AG08396 (cell line): ENCODE measurements at regions not wholly inside any gene's neighbourhood (a gene's known extent, or its start where the extent isn't known, plus 50 kb on each side); places are given as distances from the start of the nearest gene placed in this dataset.
"Not testable (repeated sequence)": the region's sequence is repeated elsewhere in the genome, so short reads cannot be mapped to it uniquely, and the experiment has no call there.

Experiments
- DNase-seq: peaks from one replicate; pipeline ENCODE4 v3.0.0; 2012; ENCODE audit warnings: low spot score, mixed read lengths

DNA sequence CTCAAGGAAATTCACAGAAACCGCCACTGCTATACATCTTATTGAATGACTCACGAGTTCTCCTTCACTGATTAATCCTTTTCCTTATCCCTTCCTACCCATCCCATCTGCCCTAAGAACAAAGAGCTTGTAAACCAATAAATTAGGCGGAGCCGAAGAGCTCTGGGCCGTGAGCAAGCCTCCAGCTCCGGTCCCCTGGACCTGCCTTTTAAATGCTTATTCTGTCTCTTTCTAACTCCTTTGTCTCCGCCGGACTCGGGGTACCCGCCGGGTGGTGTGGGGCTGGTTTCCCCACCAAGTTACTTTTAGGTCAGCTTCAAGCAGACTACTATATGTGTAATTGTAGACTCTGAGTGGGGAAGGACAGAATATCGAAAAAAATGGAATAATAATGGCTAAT, 336.1 kb upstream of the MDGA2 start:
- DNase-seq: not testable (repeated sequence)

DNA sequence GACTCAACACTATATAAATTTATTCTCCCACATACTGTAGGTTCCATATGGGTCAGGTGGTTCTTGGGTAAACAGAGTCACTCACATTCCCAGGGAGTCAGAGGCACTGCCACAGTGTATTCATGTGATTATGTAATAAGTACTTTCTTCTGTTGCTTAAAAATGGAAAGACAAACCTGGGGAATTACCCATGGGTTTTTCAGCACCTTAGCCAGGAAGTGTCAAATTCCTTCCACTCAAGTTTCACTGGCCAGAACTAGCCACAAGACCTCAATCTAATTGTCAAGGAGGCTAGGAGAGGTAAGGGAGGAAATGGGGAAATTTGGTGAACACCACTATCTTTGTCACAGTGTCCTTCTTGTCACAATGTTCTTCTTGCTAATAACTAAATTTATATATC, 333.2 kb upstream of the MDGA2 start:
- no peak for DNase-seq

DNA sequence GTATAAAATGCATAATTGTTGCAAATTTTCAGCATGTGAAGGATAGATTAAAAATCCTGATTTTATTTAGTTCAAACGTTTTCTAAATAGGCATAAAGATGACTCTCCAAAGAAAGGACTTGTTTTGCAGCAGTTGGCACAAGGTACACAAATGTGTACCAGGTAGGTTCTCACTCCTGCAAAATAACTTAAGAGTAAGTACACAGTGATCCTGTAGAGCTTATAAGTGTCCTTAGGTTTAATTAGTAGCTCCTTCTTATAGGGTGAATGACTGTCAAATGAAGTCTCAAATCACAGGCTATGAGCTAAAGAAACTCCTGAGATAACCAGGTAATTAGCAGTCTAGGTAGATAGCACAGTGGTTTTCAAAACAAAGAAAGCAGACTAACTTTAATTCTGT, 330.6 kb upstream of the MDGA2 start:
- DNase-seq: no peak

DNA sequence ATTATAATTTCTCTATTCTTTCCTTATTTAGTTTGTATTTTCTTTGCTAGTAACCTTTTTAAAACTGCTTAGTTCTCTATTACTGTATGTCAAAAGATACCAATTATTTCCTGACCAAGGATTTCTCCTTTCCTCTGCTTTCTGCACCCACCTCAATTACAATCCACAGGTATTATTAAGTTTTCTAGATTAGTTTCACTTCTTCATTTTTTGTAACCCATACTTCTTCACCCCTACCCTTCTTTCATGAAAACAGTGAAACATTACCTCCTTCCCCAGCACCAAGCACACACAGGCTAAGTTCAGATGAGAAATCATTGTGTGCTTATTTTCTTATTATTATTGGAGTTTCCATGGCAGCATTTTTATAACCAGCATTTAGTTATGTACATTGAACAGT, 318.5 kb upstream of the MDGA2 start:
- no peak for DNase-seq

DNA sequence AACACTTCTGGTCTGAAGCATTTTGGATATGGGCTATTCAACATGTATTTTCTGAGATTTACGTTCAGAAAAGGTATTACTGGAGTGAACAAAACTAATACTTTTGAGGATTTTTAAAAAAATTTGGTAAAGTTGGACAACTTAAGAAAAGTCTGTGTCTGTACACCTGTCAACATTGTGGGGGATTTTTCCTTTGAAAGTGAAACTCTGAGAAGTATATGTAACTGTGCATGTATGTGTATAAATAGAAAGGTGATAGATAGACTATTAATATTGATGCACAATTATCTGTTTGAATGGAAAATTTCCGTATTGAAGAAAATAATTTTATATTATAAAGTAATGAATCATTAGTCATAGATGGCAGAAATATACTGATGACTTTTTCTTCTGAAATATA, 312.8 kb upstream of the MDGA2 start:
- no peak for DNase-seq

DNA sequence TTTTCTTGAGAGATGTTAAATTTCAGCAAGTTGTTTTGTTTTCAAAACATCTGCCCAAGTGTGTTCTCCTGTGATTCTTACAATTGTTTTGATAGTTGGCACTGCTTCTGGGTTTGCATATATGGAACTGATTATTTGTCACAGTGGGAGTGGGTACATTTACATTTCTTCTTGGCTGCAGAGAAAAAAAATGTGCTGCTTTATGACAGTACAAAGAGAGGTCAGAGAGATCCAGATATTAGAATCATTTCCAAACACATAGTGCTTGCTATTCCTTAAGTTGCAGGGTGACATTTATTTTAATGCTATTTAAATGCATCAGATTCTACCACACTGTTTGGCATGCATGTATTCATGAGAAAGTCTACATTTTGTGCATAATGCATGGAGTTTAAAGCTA, 303.5 kb upstream of the MDGA2 start:
- DNase-seq: no peak

DNA sequence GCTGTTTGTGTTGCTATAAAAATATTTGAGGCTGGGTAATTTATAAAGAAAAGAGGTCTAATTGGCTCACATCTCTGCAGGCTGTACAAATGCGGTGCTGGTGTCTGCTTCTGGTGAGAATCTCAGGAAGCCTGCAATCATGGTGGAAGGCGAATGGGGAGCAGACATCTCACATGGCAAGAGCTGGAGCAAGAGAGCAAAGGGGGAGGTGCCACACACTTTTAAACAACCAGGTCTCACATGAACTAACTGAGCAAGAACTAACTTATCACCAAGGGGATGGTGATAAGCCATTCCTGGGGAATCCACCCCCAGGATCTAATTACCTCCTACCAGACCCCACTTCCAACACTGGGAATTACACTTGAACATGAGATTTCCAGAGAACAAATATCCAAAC, 300.7 kb upstream of the MDGA2 start:
- DNase-seq: no peak

DNA sequence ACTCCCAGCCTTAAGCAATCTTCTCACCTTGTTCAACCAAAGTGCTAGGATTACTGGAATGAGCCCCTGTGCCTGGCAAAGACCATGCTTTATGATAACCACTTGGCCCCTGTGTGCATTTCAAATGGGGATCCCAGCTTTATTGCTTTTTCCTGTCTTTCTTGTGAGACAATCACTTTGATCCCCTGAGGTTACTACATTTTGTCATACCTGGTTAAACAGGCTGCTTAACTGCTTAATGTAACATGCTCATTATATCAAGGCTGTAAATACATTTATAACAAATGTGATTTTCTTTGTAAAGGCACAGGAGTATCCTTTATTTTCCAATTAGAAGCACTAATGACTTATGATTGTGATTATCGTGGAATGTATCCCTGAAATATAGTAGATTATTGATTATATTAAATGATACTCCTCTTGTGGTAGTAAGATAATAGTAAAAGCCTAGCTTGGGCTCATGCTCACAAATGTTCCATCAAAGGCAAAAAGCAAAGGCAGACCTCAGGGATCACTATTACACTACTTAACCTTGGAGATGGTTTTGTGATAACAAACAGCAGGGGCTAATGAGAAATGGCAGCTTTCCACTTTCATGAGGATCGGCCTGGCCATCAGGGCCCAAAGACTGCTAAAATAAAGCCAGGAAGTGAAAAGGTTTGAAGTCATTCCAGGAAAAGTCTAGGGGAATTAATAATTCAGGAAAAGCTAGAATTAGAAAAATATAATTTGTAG, 290.8 kb upstream of the MDGA2 start:
- no peak for DNase-seq

DNA sequence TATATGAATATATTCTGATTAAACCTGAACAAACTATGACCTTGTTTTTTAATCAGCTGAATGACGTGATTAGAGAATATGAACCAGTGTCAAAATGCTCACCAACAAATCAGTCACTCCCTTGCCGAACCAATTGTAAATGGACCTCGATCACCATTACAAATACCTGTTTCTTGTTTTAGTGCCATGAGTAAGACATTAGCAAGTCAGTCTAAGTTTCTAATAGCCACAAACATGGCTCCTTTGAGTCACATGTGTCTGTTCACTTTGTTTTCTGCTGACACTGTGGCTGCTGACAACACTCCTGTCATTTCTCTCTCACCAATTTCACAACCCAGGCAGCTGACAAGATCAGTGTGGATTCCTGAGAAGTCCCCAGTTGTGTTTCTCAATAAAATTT, 286.2 kb upstream of the MDGA2 start:
- no peak for DNase-seq

DNA sequence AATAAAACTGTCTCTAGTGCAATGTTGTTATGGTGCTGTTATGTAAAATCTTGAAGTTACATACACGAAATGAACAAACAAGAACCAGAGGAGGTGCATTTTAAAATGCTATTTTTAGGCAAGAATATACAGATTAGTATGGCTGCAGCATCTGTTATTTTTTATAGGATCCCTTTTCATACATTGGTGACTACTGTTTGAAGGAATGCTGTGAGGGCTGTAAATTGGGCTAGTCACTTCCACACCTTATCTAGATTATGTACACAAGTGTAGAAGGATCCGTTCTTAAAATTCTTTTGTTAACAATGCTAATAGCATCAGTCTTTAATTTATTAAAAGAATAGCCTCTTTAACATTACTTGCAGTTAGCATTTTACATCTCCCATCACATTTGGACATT, 284.3 kb upstream of the MDGA2 start:
- no peak for DNase-seq

DNA sequence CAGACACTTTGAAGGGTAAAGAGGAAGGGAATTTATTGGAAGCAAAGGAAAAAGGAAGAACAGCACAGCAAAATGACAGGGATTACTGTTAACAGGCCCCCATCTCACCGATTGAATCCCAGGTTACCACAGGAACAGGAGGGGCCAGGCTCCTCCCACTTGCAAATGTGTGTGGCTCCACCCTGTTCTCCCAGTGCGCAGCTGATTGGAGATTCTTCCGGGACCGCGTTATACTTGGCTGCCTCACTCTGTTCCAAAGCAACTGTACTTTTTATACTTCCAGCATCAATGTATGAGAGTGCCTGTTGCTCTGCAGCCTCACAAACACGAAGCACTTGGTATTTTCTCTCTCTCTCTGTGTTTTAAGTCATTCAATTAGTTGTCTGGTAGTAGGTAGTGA, 273.6 kb upstream of the MDGA2 start:
- no peak for DNase-seq

DNA sequence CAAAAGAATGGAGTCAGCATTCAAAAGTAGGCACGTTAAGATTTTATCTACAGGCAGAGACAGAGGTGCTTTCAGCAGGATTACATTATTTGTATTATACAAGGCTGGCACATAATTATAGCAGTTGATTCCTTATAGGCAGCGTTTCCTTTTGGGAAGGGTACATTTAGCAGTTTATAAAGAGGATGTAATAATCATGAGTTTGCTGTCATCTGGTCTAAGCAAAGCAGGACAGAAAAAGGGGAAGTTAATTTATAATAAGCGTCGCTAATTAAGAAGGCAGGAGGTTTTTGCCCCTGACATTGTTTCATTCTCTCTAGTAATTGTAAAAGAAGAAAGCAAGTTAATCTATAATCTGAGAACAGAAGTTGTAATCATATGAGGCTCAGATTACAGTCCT, 259.9 kb upstream of the MDGA2 start:
- DNase-seq: no peak

DNA sequence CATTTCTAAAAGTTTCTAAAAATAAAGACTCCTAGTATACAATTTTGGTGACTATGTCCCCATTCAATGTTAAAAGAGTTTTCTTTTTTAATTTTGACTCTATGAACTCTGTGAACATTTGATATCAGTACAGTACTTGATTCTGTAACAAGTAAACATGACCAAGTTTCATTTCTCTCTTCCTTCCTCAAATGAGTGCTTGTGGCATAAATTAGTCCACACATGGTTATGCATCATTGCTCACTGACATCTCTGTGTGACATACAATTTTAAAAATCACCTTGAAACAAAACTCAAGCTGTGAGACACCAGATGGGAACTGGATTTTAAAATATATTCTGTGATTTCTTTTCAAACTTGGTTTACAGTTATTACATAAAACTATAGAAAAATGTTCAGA, 253.9 kb upstream of the MDGA2 start:
- DNase-seq: no peak

DNA sequence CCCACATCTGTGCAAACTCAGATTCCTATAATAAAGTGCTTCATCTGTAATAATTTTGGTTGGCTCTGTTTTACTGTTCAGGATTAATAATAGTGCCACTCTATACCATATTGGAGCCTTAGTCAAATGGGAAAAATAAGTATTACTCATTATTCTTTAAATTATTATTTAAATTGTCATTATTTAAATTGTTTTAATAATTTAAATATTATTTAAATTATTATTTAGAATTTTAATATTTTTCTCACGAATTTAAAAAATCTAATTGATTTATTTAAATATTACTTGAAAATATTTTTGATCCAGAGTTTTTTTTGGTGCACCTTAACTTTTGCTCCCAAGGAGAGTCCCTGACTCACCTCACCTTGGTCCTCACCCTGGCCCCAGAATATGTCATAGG, 245.7 kb upstream of the MDGA2 start:
- DNase-seq: no peak

DNA sequence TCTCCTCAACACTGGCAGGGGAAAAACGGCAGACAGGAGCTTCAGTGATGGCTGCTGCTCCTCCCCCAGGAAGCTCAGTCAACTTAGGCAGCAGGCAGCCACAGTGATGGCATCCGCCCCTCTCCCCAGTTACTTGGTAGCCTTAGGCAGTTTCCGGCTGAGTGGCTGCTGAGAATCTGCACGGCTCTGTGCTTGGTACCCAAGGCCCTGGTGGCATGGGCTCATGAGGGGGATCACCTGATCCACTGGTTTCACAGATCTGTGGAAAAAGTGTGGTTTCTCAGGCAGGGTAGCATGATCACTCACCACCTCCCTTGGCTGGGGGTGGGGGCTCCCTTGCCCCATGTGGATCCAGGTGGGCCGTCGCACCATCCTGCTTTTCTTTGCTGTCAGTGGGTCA, 244.6 kb upstream of the MDGA2 start:
- DNase-seq: no peak

DNA sequence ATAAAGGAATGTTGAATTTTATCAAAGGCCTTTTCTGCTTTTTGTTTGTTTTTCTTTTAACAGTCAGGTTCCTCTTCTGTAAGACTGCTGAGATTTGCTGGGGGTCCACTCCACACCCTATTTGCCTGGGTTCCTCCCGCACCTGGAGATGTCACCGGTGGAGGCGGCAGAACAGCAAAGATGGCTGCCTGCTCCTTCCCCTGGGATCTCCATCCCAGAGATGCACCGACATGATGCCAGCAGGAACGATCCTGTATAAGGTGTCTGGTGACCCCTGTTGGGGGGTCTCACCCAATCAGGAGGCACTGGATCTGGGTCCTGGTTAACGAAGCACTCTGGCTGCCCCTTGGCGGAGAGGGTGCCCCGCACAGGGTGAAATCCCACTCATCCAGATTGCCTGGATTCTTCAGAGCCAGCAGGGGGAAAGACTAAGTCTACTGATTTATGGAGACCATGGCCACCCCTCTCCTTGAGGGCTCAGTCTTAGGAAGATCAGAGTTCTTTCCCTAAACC, 244.0 kb upstream of the MDGA2 start:
- no peak for DNase-seq

DNA sequence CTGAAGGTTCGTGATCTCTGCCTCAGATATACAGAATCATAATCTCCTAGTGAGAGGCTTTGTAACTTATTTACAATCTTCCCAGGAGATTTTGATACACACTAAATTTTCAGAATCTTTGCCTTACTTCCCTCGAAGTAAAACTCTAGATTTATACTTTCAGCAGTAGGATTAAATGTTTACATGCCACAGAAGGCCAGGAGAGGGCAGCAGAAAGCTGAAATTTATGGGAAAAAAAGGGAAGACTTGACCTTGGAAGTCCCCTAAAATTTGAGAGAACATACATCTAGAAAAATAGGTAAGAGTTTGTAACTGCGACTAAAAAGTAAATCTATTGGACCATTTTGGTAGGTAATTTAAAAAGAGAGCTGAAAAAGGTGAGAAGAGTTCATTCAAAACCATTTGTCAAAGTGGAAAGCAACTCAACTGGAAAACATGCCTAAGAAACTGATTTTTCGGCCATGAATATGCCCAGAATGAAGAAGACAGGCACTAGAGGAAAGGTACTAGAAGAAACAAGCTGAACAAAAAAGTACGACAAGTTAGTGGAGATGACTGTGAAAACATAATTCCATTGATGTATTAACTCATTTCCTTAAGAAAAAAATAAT, 242.0 kb upstream of the MDGA2 start:
- DNase-seq: no peak

DNA sequence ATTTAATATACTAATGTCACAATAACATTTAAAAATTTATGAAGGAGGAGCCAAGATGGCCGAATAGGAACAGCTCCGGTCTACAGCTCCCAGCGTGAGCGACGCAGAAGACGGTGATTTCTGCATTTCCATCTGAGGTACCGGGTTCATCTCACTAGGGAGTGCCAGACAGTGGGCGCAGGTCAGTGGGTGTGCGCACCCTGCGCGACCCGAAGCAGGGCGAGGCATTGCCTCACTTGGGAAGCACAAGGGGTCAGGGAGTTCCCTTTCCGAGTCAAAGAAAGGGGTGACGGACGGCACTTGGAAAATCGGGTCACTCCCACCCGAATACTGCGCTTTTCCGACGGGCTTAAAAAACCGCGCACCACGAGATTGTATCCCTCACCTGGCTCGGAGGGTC, 225.7 kb upstream of the MDGA2 start:
- DNase-seq: not testable (repeated sequence)

DNA sequence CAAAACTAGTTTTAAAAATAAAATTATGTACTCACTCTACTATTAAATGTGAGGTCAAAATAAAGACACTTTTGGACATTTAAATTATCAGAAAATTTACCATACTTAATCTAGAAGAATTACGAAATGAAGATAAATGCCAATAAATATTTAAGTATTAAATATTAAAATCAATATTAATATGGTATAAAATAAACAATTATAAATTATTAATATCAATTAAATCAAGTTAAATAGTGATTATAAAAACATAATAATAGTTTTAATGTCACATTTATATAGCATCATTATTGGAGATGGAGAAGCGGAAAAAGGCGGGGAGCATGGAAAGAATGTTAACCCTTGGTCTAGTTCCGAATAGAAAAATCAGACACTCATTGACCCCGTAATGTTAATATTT, 224.3 kb upstream of the MDGA2 start:
- no peak for DNase-seq

DNA sequence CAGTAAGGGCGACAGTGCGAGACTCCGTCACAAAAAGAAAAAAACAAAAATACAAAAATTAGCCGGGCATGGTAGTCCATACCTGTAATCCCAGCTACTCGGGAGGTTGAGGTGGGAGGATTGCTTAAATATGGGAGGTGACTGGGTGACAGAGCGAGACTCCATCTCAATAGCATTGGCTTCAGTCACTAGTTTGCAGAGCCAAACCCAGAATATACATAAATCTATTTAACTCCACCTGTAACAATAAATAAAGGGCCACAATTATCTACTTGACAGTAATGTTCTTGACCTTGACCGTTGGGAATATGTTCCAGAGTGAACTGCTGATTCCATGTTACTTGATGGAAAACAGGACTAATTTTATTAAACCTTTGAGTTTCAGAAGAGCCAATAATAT, 198.9 kb upstream of the MDGA2 start:
- DNase-seq: no peak

DNA sequence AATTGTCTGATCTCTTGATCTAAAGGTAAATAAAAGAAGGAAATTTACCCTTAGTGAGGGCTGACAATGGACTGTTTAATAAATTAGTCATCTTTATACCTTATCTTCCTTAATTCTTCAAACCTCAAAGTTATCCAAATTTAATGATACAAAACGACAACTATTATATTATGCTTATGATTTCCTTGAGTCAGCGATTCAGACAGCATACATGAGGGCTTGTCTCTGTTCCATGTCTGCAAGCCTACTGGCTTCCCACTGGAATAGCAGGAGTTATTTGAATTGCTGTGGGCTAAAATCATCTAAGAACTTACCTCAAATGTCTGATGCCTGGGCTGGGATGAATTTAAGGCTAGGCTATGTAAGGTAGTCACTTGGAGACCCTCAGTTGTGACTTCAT, 197.2 kb upstream of the MDGA2 start:
- DNase-seq: no peak

DNA sequence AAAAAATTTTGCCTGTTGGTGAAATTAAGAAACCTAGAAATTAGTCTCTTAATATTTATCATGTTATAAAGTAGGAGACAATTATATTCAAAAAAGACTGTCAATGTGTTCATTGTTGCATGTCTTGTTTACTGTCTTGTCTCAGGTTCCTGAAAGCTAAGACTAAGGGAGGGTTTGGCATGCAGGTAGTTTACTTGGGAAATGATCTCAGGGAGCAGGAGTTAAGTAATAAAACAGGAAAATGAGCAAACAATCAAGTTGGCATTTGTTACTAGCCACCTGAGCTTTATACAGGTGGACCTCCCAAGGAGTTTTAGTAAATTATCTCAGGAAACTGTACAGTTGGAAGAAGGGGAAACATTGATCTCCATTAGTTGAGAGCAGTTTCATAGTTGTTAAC, 188.0 kb upstream of the MDGA2 start:
- DNase-seq: no peak

DNA sequence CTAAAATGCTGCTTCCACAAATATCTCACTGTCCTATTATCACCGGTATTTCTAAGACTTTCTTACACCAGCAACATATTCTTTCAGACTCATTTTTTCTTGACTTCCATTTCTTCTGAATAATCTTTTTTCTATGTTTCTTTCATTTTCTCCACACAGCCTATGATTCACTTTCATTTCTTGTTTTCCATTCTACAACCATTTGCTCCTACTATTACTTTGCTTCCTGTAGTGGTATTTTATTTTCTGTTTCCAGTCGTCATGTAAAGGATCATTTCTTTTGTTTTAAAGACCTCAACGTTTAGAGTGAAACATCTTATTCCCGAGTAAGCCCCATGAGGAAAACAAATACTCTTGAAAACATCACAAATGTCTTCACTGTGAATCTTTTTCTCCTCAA, 182.2 kb upstream of the MDGA2 start:
- no peak for DNase-seq

DNA sequence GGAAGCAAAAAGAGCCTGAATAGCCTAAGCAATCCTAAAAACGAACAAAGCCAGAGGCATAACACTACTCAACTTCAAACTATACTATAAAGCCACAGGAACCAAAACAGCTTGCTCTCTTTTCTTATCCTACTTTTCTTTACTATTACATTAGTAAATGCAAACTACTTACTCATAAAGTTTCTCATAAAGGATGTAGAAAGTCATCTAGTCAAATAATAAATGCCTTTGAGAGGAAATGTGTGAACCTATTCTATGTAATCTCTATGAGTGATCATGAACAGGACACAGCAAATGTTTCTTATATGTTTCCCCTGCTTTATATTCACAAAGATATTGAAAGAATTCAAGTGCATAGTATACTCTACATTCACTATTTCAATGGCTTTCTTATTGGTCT, 176.9 kb upstream of the MDGA2 start:
- DNase-seq: no peak
